ENCODE measurements at regions not wholly inside any gene's neighbourhood (a gene's known extent, or its start where the extent isn't known, plus 50 kb on each side); places are given as distances from the start of the nearest gene placed in this dataset.

GRCh38 chr12:83186419-83186818, 499.7 kb downstream of the TMTC2 start:
- TF ChIP-seq CTCF (conservative IDR thresholded peaks at IDR 0.05): no peak
- TF ChIP-seq ZFX (IDR thresholded peaks at IDR 0.05): no peak
